ENCODE measurements at regions not wholly inside any gene's neighbourhood (a gene's known extent, or its start where the extent isn't known, plus 50 kb on each side); places are given as distances from the start of the nearest gene placed in this dataset.

DNA sequence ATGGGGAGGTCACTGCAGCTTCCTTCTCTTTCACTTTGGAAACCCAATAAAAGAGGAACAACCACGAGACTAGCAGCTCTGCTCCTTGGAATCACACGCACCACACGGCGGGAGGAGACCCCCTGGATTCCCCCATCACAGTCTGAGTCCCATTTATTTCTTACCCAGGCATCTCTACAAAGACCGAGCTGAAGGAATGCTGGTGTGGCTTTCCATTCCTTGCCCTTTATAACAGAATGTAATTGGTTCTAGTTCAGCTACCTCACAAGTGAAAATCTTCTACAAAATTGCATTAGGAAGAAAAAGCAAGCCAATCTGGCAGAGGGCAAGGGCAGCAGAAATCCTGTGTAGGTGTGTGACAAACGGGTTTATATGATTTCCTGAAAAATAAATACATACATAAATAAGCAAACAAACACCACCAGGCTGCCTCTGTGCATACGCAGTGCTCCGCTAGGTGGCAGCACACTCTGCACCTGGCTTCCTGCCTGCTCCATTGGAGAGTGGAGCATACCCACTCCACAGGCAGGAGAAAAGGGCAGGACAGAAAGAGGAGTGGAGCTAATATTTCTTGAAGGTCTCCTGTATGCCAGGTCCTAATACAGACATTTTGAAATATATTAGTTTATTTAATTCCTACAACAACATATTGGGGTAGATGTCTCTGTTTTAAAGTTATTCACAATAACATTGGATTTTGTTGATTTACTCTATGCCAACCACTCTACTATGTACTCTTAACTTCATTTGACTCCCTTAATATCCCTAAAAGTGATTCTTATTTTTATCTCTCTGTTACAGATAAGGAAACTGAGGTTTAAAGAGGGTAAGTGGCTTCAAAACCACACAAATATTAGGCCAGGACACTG lies 673.1 kb downstream of the KCNA4 start:
- peak; percentile 72 for DNase-seq (ENCODE audit: low read depth, low spot score)
- in situ Hi-C loops (cut with HindIII; ENCODE audit: low pct_unique_long_range_greater_than_20kb, low sequenced_read_pairs), result no loop called here

DNA sequence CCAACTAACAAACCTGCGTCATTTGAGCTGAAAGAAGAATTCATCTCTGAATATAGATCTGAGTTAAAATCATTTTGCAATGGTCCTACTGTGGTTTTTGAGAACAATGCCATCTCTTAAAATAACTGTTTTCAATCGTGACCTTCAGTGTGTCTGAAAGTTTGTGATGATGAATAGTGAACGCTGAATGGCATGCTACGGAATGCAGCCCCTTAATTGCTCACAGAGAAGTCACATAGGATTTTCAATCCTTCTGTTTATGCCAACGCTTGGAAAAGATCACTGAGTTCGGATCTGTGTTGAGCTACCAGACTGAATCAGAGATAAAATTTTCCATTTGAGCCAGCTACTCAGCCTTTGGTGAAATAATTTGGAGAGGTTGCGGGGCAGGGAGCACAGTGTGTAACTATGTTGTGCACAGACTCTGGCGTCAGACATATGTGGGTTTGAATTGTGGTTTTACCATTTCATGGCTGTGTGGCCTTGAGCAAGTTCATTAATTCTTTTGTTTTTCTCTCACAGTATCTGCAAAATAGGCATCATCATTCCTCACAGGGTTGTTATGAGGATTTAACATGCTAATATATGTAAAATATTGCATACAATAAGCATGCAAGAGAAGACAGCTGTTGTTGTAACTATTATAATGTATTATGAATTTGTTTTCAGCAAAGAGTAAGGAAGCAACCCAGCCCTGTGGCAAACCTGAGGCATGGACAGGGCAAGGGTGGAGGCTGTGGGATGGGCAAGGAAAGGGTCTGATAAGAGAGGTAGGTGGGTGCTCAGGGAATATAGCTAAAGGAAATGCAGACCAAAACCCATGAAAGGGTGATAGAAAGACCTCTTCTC lies 679.9 kb downstream of the KCNA4 start:
- peak; percentile 79 for DNase-seq (ENCODE audit: low read depth, low spot score)
- in situ Hi-C loops (cut with HindIII; ENCODE audit: low pct_unique_long_range_greater_than_20kb, low sequenced_read_pairs), result no loop called here

DNA sequence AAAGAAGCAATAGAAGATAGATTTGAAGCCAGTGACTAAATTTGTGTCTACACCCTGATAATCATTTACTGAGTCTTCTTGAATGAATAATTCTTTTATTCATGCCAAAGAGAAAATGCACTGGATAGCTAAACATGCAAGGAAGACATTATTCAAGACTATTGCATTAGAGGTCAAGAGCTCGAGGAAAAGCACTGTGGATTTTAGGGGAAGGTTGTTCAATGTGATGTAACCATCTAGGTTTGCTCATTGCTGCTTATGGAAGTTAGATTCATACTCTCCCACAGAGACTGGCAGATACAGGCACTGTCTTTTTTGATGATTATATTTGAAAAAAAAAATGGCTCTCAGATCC lies 682.1 kb downstream of the KCNA4 start:
- in situ Hi-C loops (cut with HindIII; ENCODE audit: low pct_unique_long_range_greater_than_20kb, low sequenced_read_pairs), result no loop called here
- no peak for DNase-seq (ENCODE audit: low read depth, low spot score)

- DNase-seq (ENCODE audit: low read depth, low spot score), result peak; percentile 77
- in situ Hi-C loops (cut with HindIII; ENCODE audit: low pct_unique_long_range_greater_than_20kb, low sequenced_read_pairs), result no loop called here
Observed at GRCh38 chr11:29333993-29334775, 682.6 kb downstream of the KCNA4 start.

- no peak for DNase-seq (ENCODE audit: low read depth, low spot score)
- in situ Hi-C loops (cut with HindIII; ENCODE audit: low pct_unique_long_range_greater_than_20kb, low sequenced_read_pairs), result no loop called here
Observed at GRCh38 chr11:29331451-29332010, 685.3 kb downstream of the KCNA4 start.

GRCh38 chr11:29328961-29329441 lies 687.8 kb downstream of the KCNA4 start:
- peak; percentile 80 for DNase-seq (ENCODE audit: low read depth, low spot score)
- in situ Hi-C loops (cut with HindIII; ENCODE audit: low pct_unique_long_range_greater_than_20kb, low sequenced_read_pairs), result no loop called here

GRCh38 chr11:29327891-29328290 lies 688.9 kb downstream of the KCNA4 start:
- no peak for DNase-seq (ENCODE audit: low read depth, low spot score)
- in situ Hi-C loops (cut with HindIII; ENCODE audit: low pct_unique_long_range_greater_than_20kb, low sequenced_read_pairs), result no loop called here

GRCh38 chr11:29326757-29327156 lies 690.1 kb downstream of the KCNA4 start:
- DNase-seq (ENCODE audit: low read depth, low spot score), result no peak
- in situ Hi-C loops (cut with HindIII; ENCODE audit: low pct_unique_long_range_greater_than_20kb, low sequenced_read_pairs), result no loop called here

DNA sequence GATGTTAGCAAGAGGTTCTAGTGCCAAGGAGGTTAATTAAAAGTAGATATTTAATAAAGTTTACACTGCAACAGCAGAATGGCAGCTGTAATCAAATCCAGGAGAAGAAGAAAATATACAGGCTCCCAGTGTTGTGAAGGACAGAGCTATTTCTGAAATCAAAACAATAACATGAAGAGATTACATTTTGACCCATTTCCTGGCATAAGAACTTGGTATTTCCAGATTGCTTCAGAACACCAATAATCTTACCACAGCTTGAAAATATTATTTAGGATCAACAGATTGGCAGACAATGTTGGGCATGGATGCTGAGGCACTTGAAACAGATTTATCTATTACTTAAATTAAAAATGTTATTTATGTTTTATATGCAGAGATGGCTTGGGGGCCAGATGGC lies 692.5 kb downstream of the KCNA4 start:
- in situ Hi-C loops (cut with HindIII; ENCODE audit: low pct_unique_long_range_greater_than_20kb, low sequenced_read_pairs), result no loop called here
- DNase-seq (ENCODE audit: low read depth, low spot score), result no peak

- no peak for DNase-seq (ENCODE audit: low read depth, low spot score)
Observed at GRCh38 chr11:29321293-29322132, 695.3 kb downstream of the KCNA4 start.

DNA sequence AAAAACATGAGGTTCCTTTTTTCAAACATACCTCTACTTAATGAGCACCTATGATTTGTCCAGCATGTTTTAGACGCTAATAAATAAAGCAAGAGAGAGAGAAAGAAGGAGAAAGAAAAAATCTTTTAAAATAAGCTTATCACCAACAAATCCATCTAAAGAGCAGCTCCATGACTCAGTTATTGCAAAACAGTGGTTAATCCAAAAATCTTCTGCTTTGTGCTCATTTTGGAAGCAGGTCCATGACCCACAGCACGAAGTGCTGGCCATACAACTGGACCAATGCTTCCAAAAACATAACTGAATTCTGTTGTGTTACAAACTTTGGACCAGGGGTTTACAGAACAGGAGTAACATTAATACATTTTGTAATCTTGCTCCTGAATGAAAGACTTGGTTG lies 696.6 kb downstream of the KCNA4 start:
- in situ Hi-C loops (cut with HindIII; ENCODE audit: low pct_unique_long_range_greater_than_20kb, low sequenced_read_pairs), result no loop called here
- DNase-seq (ENCODE audit: low read depth, low spot score), result no peak

More at GRCh38 chr11:29321293-29322132, 695.3 kb downstream of the KCNA4 start:
- in situ Hi-C loops (cut with HindIII; ENCODE audit: low pct_unique_long_range_greater_than_20kb, low sequenced_read_pairs), result no loop called here

DNA sequence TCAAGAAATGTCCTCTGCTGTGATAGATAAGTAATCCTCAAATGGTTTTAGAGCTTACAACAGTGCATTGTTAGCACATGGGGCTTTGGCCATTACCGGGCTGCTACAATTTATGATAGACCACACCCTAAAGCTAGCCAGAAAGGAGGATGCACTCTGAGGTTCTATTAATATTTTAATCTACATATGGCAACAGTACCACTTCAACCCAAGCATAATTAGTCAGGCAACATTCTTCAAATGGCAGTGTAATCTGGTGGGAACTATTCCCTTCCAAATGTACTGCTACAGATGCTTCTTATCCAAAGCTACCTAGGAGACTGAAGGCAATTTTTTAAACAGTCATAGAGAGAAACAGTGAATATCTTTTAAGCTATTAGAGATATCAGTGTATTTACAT lies 697.6 kb downstream of the KCNA4 start:
- no peak for DNase-seq (ENCODE audit: low read depth, low spot score)
- in situ Hi-C loops (cut with HindIII; ENCODE audit: low pct_unique_long_range_greater_than_20kb, low sequenced_read_pairs), result no loop called here

- no peak for DNase-seq (ENCODE audit: low read depth, low spot score)
- in situ Hi-C loops (cut with HindIII; ENCODE audit: low pct_unique_long_range_greater_than_20kb, low sequenced_read_pairs), result no loop called here
Observed at GRCh38 chr11:29318134-29318845, 698.5 kb downstream of the KCNA4 start.

- DNase-seq (ENCODE audit: low read depth, low spot score), result no peak
- in situ Hi-C loops (cut with HindIII; ENCODE audit: low pct_unique_long_range_greater_than_20kb, low sequenced_read_pairs), result no loop called here
Observed at GRCh38 chr11:29317694-29318093, 699.1 kb downstream of the KCNA4 start.

GRCh38 chr11:29315275-29315674 lies 701.6 kb downstream of the KCNA4 start:
- no peak for DNase-seq (ENCODE audit: low read depth, low spot score)
- in situ Hi-C loops (cut with HindIII; ENCODE audit: low pct_unique_long_range_greater_than_20kb, low sequenced_read_pairs), result no loop called here

- DNase-seq (ENCODE audit: low read depth, low spot score), result no peak
- in situ Hi-C loops (cut with HindIII; ENCODE audit: low pct_unique_long_range_greater_than_20kb, low sequenced_read_pairs), result no loop called here
Observed at GRCh38 chr11:29314211-29314610, 702.6 kb downstream of the KCNA4 start.

All from SK-MEL-5 (cell line).